ENCODE measurements at regions not wholly inside any gene's neighbourhood (a gene's known extent, or its start where the extent isn't known, plus 50 kb on each side); places are given as distances from the start of the nearest gene placed in this dataset.

- DNase-seq (ENCODE audit: low spot score), result no peak
These were observed 494.1 kb downstream of the TOX3 start for GRCh38 chr16:52052818-52053217.

GRCh38 chr16:52051414-52052172 lies 495.4 kb downstream of the TOX3 start:
- no peak for DNase-seq (ENCODE audit: low spot score)

DNA sequence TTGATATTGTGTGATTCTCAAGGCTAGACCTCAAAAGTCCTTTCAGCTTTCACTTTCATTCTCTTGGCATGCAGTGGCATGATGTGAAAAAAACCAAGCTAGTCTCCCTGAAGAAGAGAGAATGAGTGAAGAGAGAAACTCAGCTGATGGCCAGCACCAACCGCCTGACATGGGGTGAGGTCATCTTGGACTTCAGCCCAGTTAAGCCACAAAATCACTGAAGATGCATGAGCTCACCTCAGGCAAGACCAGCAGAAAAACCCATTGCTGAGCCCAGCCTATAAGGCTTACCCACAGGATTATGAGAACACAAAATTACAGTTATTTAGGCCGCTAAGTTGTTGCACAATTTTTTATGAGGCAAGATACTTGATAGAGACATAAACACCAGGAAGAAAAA lies 496.5 kb downstream of the TOX3 start:
- no peak for DNase-seq (ENCODE audit: low spot score)

- DNase-seq (ENCODE audit: low spot score), result no peak
These were observed 511.5 kb downstream of the TOX3 start for GRCh38 chr16:52035436-52035835.

DNA sequence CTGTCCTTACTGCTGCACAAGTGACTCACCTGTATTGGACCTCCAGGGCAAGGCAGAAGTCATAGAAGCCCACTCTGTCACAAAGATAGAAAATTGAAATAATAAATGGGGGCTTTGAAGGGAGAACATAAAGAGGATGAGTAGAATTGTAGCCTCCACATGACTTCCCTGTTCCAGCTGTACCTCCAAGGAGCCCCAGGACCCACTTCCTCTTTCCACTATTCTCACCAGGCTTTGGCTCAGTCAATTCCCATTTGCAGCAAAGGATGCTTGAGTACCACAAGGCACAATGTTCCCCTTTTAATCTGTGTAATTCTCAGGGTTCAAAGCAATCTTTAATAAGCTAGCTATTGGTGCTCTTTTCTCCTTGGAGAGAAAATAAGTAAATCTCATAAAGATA lies 512.1 kb downstream of the TOX3 start:
- DNase-seq (ENCODE audit: low spot score), result no peak

DNA sequence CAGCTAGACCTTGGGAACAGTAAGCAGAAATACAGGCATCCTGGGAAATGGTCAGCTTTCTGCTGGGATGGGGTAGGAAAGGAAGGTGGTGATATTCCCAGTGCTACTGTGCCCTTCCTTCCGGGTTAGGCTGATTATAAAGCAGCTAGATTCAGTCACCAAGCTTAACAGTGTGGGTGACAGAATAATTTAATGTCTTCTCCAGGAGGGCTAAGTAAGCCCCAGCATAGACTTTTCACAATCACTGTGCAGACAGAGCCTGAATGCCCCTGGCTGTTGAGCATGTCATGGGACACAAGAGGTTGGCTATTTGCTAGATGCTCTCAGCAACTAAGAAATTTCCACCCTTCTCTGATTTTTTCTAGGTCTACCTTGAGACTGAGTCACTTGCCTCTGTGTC lies 513.0 kb downstream of the TOX3 start:
- DNase-seq (ENCODE audit: low spot score), result no peak

- DNase-seq (ENCODE audit: low spot score), result no peak
These were observed 524.0 kb downstream of the TOX3 start for GRCh38 chr16:52022980-52023379.

- no peak for DNase-seq (ENCODE audit: low spot score)
These were observed 524.8 kb downstream of the TOX3 start for GRCh38 chr16:52022177-52022576.

DNA sequence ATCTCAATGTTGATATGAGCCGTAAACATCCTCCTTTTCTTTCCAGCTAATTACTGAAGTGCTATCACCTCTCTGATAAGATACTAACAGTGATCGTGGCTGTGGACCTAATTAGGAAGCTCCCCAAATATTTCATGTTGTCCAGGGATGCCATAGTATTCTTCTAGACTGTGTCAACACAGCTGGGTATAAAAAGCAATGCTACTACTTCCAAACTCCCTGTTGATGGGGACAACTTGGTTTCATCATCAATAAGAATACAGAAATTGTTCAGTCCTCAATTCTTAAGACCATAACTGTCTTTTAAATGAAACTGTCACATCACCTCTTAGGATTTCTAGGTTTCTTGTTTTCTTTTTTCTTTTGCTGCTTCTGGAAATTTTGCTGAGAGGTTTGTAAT lies 530.6 kb downstream of the TOX3 start:
- DNase-seq (ENCODE audit: low spot score), result no peak

DNA sequence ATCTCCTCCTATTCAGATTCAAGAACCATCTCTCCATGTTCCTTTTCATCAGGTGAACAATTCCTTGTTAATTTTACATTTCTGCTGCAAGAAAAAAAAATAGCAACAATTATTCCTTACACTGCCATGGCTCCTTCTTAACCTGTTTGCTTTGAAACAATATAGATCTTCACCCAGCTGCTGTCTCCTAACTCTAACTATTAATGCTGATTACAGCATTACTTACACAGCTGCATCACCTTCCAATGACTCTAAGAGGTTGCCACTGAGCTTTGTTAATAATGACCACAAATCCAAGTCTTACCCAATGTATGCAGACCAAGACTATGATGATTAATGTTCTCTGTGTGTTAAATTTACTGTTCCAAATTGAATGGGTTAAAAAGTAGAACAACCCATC lies 541.4 kb downstream of the TOX3 start:
- DNase-seq (ENCODE audit: low spot score), result no peak

DNA sequence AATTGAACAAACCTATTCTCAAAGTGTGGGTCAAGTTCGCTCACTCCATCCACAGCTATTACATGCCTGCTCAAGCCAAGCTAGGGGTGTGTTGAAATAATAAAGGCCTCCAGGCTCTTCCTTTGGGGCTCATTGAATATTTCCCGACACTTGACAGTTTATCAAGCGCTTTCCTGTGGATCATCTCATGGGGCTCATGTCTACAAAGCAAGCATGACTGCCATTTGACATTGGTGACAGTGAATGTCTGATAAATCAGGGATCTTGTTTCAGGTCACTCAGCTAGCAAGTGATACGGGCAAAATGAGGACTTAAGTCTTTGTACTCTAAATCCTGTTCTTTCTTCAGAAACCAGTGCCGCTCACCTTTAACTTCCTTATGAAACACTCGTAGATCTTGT lies 542.6 kb downstream of the TOX3 start:
- no peak for DNase-seq (ENCODE audit: low spot score)

DNA sequence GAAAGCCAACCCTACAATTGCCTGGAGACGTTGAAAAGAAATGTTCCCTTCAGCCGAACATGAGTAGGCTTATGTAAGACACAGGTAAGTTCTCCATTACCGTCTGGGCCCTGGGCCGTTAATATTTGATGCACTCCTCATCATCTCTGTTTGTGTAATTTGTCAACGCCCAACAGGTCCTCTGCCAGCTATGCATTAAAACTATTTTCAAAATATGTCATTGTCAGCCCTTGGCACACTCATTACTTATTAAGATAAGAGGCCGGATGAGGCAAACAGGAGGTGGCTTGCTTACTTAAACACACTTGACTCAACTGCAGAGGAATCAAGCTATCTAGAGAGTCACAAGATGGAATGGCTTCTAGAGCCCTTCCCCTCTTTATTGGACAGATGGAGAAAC lies 544.9 kb downstream of the TOX3 start:
- DNase-seq (ENCODE audit: low spot score), result no peak

GRCh38 chr16:51996516-51996915 lies 550.4 kb downstream of the TOX3 start:
- no peak for DNase-seq (ENCODE audit: low spot score)

DNA sequence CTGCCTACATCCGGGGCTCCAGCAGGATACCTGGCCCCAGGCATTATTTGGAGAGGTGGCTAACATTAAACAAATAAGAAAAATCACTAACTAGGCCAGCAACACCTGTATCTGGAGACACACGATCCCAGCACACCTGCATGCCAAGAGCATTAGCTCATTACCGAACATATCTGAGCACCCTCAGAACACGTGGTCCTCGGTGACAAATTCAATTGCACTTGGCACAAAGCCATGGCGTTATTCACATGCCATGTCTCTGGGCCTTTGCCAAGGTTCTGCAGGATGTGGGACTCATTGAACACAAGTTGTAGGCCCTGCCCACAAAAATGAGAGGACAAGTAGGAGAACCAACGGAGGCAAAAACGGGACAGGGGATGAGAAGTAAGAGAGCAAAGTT lies 552.3 kb downstream of the TOX3 start:
- DNase-seq (ENCODE audit: low spot score), result peak; percentile 92

DNA sequence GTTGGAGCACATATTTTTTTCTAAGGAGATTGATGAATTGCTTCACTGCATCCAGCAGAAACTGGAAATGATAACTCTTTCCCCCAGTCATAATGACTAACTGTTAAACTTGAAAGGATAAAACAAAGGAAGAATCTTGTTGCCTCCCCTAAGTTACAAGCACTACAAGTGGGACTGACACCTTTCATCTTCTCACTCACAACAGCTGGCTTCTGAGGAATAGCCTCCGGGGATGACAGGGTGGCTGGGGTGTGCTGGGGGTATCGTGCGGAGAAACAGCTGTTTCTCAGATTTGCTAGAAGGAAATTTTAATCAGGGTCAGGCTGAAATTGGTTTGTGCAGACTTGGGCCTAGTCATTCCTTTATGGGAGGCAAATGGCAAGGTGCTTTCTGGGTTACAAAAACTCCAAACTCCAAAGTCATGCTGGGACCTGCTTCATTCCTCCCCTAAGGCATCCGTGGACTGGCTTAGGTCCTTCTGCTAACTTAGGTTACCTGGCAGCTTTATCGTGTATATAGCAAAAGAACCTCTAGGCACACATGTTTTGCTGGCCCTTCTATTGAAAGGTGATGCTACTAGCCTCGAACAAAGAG lies 557.2 kb downstream of the TOX3 start:
- no peak for DNase-seq (ENCODE audit: low spot score)

DNA sequence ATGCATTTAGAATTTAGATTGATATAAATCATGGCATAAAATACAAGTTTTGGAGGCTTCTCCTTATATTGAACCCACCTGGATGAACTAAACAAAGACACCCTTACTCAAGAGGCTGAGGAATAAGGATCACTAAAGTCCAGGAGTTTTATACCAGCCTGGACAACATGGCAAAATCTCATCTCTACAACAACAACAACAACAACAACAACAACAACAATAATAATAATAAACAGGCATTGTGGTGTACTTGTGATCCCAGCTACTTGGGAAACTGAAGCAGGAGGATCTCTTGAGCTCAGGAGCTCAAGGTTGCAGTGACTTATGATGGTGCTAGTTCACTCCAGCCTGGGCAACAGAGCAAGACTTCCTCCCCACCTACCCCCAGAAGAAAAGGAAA lies 558.0 kb downstream of the TOX3 start:
- DNase-seq (ENCODE audit: low spot score), result no peak

DNA sequence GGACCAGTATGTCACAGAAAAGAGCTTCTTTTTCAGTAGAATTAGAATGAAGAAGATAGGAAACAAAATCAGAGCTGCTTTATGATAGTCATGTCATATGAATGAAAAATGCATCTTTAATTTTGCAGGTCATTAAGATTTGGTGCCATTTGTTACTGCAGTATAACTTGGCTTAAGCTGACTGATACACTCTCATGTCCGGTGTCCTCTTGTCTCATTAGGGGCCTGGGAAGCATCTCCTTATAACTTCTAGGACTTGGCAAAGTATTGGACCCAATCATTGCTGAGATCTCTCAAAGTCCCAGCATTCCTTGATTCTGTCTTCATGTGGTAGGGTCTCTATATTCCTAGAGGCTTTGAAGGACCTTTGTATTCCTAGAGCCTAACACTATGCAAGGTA lies 559.4 kb downstream of the TOX3 start:
- no peak for DNase-seq (ENCODE audit: low spot score)

DNA sequence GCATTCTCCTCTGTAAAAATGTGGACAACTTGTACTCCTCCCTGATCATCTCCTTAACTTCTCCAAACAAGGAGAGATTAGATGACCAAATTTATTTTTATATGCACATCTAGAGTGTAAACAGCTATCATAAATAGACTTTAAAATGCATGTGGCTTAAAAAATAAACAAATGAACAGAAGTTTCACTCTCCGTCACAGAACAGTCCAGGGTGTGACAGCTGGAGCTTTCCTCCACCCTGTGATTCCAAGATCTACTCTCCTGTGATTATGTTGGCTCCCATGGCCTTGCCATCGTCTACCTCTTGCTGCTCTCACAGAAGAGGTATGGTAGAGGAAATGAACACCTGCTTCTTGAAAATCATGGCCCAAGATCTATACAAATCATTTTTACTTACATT lies 560.2 kb downstream of the TOX3 start:
- DNase-seq (ENCODE audit: low spot score), result no peak

- no peak for DNase-seq (ENCODE audit: low spot score)
These were observed 560.6 kb downstream of the TOX3 start for GRCh38 chr16:51986301-51986700.

GRCh38 chr16:51985126-51985525 lies 561.8 kb downstream of the TOX3 start:
- no peak for DNase-seq (ENCODE audit: low spot score)

GRCh38 chr16:51984395-51984794 lies 562.5 kb downstream of the TOX3 start:
- DNase-seq (ENCODE audit: low spot score), result no peak

DNA sequence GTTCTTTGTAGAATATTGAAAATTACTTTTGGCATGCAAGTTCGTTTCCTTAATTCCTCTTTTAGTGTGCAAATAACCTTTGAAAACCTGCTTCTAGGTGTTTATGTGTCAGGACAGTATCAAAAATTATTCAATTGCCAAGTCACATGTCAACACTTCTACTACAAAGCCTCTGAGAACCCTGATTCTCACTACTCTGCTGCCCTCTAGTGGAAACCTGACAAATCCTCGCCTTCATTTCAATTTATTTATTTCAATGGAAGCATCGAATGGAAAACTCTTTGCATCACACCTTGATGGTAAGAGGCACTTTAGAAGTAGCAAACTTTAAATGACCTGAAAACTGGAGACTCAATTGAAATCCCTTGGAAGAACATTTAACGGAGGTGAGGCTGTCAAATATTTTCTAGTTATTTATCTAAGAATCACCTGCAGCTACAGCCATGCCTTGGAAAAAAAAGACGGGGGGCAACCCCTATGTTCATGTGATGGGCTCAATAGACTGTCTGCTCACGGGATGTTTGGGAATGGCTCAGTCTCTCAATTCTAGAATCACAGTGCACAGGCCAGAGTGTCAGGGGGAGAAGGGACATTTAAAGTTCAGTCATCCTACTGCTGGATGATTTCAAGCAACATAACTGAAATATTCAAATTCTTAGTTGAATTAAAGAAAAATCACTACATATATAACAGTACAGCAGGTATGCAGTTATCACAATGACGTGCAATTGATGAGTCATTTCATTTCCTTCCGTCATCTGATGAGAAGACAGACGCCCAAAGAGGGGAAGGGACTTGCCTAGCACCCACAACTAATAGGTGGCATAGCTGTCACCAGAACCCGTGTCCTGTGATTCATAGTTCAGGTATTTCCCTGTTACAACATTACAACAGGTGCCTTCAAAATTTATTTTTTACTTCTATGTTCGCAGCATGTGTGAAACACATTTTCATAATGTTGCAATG lies 563.9 kb downstream of the TOX3 start:
- DNase-seq (ENCODE audit: low spot score), result peak; percentile 76

DNA sequence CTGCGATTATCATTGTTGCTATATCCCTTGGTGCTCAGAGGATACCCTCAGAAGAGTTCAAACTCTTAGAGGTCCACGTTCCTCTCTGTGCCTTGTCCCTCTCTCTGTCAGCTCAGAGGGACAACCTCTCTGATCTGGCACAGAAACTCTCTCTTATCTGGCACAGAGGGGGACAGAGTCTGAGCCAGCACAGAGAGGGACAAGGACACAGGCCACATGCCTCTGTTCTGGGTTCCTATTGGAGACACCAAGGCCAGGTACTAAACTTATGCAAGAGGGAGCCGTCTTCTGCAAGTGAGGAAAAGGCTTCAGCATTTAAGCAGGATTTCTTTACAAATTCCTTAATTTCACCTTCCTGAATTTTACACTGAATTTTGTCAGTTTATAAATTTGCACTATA lies 565.2 kb downstream of the TOX3 start:
- no peak for DNase-seq (ENCODE audit: low spot score)
